ENCODE measurements at regions not wholly inside any gene's neighbourhood (a gene's known extent, or its start where the extent isn't known, plus 50 kb on each side); places are given as distances from the start of the nearest gene placed in this dataset.

- TF ChIP-seq CTCF (conservative IDR thresholded peaks at IDR 0.05; ENCODE audit: low read depth, low read length) (no peak), EZH2phosphoT487 (IDR thresholded peaks at IDR 0.05; ENCODE audit: borderline replicate concordance, low read length) (no peak)
Observed at GRCh38 chr4:158964728-158965124, 138.2 kb upstream of the RAPGEF2 start.

All from PC-3 (cell line).